ENCODE measurements at regions not wholly inside any gene's neighbourhood (a gene's known extent, or its start where the extent isn't known, plus 50 kb on each side); places are given as distances from the start of the nearest gene placed in this dataset.

DNA sequence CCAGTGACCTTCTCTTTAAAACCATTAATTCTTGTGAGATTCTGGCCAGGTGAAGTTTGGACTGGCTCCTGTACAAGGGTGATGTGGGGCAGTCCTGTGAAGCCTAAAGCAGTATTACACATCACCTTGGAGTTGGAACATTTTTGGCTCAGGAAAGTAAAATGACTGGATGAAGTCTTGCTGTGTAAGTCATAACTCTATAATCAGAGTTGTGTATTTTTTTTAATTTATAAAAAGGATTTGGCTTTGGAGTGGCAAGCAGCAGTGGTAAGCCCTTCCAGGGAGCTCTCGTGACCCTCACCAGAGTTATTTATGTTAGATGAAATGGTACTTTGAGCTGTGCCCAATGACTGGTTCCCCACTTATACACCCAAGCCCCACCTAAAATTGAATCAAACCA is 331.2 kb upstream of the DCBLD2 start:
- H3K4me1 ChIP-seq, result no peaks in the 10 kb centered on the region
- no peak overlapping the region for H3K4me3 ChIP-seq
- TF ChIP-seq EP300 (IDR thresholded peaks at IDR 0.05) (no peak), POLR2A (IDR thresholded peaks at IDR 0.05) (no peak)
- 39 to 69% (median 58%) methylated on average over 1 of the region's 1 CpG for WGBS, 5 donors
- peaks cover 0 to 5% (median 0%) of the 10 kb centered on the region in 4 donors for H3K9me3 ChIP-seq
- no peak overlapping the region for H3K27ac ChIP-seq
- no peak for DNase-seq
- no peaks in the 10 kb centered on the region for H3K36me3 ChIP-seq
- H3K27me3 ChIP-seq, result no peaks in the 10 kb centered on the region
- intact Hi-C loops (cut with DNase I; ENCODE audit: low total_unique reads), result no loop called here

DNA sequence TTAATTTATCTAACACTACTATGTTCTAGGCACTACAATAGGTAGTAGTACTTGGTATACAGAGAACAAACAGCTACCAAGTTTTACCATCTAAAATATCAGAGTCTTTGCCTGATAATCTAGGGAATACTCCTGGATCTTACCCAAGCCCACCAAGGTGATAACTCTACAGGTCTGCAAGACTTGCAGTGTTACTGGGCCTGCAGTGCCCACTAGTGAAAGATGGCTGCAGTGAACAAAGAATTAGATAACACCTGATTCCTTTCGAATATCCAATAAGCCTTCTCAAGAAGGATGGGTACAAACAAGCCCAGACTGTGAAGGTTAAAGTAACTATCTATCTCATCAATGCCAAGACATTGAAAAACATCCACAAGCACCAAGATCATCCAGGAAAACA is 317.0 kb upstream of the DCBLD2 start:
- H3K27me3 ChIP-seq, result no peaks in the 10 kb centered on the region
- H3K9me3 ChIP-seq, result peaks cover 0 to 7% (median 0%) of the 10 kb centered on the region in 4 donors
- H3K36me3 ChIP-seq, result no peaks in the 10 kb centered on the region
- no peak overlapping the region for H3K27ac ChIP-seq
- TF ChIP-seq, protein P1, sequence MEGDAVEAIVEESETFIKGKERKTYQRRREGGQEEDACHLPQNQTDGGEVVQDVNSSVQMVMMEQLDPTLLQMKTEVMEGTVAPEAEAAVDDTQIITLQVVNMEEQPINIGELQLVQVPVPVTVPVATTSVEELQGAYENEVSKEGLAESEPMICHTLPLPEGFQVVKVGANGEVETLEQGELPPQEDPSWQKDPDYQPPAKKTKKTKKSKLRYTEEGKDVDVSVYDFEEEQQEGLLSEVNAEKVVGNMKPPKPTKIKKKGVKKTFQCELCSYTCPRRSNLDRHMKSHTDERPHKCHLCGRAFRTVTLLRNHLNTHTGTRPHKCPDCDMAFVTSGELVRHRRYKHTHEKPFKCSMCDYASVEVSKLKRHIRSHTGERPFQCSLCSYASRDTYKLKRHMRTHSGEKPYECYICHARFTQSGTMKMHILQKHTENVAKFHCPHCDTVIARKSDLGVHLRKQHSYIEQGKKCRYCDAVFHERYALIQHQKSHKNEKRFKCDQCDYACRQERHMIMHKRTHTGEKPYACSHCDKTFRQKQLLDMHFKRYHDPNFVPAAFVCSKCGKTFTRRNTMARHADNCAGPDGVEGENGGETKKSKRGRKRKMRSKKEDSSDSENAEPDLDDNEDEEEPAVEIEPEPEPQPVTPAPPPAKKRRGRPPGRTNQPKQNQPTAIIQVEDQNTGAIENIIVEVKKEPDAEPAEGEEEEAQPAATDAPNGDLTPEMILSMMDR (IDR thresholded peaks at IDR 0.05), result no peak
- TF ChIP-seq POLR2A (IDR thresholded peaks at IDR 0.05) (no peak), POLR2AphosphoS5 (IDR thresholded peaks at IDR 0.05) (no peak), EP300 (IDR thresholded peaks at IDR 0.05) (no peak)
- no peak overlapping the region for H3K4me3 ChIP-seq
- 72 to 84% (median 79%) methylated on average over 1 of the region's 1 CpG for WGBS, 5 donors
- intact Hi-C loops (cut with DNase I; ENCODE audit: low total_unique reads), result no loop called here
- DNase-seq, result no peak
- no peaks in the 10 kb centered on the region for H3K4me1 ChIP-seq

DNA sequence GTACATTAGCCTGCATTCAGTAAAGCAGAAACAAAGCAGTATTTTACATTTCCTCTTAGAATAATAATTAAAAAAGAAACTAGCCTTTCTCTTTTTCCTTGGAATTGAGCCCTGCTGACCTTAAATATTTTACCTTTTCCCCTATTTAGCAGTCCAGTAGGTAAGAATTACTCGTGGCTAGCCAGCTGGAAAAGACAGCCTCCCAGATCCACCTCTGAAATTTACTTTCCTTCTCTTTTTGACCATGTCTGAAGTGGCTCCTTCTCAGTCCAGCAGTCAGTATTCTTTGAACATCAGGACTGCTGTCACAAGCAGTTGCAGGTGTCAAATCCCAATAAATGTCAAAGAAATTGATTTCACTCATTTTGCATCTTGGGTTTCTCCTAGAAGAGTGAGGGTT is 311.5 kb upstream of the DCBLD2 start:
- Histone ChIP-seq H3K27ac (no peak overlapping the region), H3K4me1 (no peaks in the 10 kb centered on the region), H3K27me3 (no peaks in the 10 kb centered on the region), H3K4me3 (no peak overlapping the region), H3K36me3 (no peaks in the 10 kb centered on the region), H3K9me3 (peaks cover 0 to 12% (median 8%) of the 10 kb centered on the region in 4 donors)
- intact Hi-C loops (cut with DNase I; ENCODE audit: low total_unique reads), result no loop called here
- no peak for DNase-seq
- TF ChIP-seq POLR2A (IDR thresholded peaks at IDR 0.05) (no peak), POLR2AphosphoS5 (IDR thresholded peaks at IDR 0.05) (no peak), EP300 (IDR thresholded peaks at IDR 0.05) (no peak)
- TF ChIP-seq, protein P1 (IDR thresholded peaks at IDR 0.05), result no peak
- WGBS, 5 donors, result 24 to 50% (median 31%) methylated on average over 1 of the region's 1 CpG

DNA sequence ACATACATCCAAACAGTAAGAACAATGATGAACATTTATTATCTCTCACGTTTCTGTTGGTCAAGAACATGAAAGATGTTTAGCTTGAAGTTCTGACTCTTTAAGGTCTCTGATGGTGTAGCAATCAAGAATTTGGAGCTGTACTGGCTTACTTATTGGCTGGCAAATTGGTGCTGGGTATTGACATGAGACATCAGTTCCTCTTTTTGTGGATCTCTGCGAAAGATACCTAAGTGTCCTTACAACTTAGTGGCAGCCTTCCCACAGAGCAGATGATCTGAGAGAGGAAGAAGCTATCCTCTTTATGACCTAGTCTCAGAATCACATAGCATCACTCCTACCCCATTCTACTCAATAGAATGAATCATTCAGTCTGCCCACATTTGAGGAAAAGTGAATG is 309.8 kb upstream of the DCBLD2 start:
- H3K4me3 ChIP-seq, result no peak overlapping the region
- no peak for DNase-seq
- H3K4me1 ChIP-seq, result no peaks in the 10 kb centered on the region
- no peaks in the 10 kb centered on the region for H3K36me3 ChIP-seq
- H3K9me3 ChIP-seq, result peaks cover 0 to 12% (median 8%) of the 10 kb centered on the region in 4 donors
- H3K27ac ChIP-seq, result no peak overlapping the region
- intact Hi-C loops (cut with DNase I; ENCODE audit: low total_unique reads), result no loop called here
- WGBS, 5 donors, result 55 to 79% (median 66%) methylated on average over 2 of the region's 2 CpGs
- no peaks in the 10 kb centered on the region for H3K27me3 ChIP-seq
- TF ChIP-seq POLR2A (IDR thresholded peaks at IDR 0.05), result no peak
- TF ChIP-seq EP300 (IDR thresholded peaks at IDR 0.05), result no peak
- TF ChIP-seq POLR2AphosphoS5 (IDR thresholded peaks at IDR 0.05), result no peak
- TF ChIP-seq, protein P1 (IDR thresholded peaks at IDR 0.05), result no peak

DNA sequence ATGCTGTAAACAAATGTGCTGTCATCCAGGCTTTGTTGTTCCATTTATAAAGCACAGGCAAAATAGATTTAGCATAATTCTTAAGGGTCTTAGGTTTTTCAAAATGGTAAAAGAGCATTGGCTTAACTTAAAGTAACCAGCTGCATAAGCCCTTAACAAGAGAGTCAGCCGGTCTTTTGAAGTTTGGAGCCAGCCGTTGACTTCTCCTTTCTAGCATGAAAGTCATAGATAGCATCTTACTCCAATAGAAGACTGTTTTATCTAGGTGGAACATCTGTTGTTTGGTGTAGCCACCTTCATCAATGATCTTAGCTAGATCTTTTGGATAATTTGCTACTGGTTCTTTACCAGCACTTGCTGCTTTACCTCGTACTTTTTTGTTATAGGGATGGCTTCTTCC is 297.5 kb upstream of the DCBLD2 start:
- no peaks in the 10 kb centered on the region for H3K27me3 ChIP-seq
- intact Hi-C loops (cut with DNase I; ENCODE audit: low total_unique reads), result no loop called here
- H3K36me3 ChIP-seq, result no peaks in the 10 kb centered on the region
- no peaks in the 10 kb centered on the region for H3K4me1 ChIP-seq
- no peak for TF ChIP-seq POLR2AphosphoS5 (IDR thresholded peaks at IDR 0.05)
- no peak for TF ChIP-seq POLR2A (IDR thresholded peaks at IDR 0.05)
- TF ChIP-seq EP300 (IDR thresholded peaks at IDR 0.05), result no peak
- TF ChIP-seq, protein P1 (IDR thresholded peaks at IDR 0.05), result no peak
- H3K4me3 ChIP-seq, result no peak overlapping the region
- DNase-seq, result no peak
- H3K27ac ChIP-seq, result no peak overlapping the region
- H3K9me3 ChIP-seq, result no peaks in the 10 kb centered on the region
- 41 to 76% (median 58%) methylated on average over 3 of the region's 3 CpGs for WGBS, 5 donors

All from stomach (tissue), 8 donors.